ENCODE measurements at regions not wholly inside any gene's neighbourhood (a gene's known extent, or its start where the extent isn't known, plus 50 kb on each side); places are given as distances from the start of the nearest gene placed in this dataset.

DNA sequence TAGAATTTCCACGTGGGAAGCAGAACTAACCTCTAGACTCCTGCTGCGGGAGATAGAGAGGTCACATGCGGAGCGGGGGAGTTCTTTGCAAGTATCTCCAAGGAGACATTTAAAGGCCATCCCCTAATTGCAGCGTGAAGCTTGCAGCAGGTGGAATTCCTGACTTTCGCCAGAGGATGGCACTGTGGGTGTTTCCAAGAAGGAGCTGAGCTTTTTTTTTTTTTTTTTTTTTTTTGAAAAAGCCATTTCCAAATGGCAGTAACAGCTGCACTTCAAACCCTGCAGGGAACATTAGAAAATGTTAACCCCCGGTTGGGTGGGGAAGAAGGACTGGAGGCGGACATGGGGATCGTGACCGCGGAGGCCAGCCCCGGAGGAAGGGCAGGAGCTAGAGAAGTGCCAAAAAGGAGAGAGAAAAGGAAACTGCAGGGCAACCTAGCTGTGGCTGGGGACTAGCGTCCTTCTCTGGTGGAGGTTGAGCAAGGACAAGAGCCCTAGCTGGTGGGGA is 487.7 kb downstream of the TYW1 start:
- TF ChIP-seq, protein P1, sequence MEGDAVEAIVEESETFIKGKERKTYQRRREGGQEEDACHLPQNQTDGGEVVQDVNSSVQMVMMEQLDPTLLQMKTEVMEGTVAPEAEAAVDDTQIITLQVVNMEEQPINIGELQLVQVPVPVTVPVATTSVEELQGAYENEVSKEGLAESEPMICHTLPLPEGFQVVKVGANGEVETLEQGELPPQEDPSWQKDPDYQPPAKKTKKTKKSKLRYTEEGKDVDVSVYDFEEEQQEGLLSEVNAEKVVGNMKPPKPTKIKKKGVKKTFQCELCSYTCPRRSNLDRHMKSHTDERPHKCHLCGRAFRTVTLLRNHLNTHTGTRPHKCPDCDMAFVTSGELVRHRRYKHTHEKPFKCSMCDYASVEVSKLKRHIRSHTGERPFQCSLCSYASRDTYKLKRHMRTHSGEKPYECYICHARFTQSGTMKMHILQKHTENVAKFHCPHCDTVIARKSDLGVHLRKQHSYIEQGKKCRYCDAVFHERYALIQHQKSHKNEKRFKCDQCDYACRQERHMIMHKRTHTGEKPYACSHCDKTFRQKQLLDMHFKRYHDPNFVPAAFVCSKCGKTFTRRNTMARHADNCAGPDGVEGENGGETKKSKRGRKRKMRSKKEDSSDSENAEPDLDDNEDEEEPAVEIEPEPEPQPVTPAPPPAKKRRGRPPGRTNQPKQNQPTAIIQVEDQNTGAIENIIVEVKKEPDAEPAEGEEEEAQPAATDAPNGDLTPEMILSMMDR (conservative IDR thresholded peaks at IDR 0.05; ENCODE audit: low read depth, low read length), result peak; percentile 85
- TF ChIP-seq EZH2 (IDR thresholded peaks at IDR 0.05; ENCODE audit: borderline replicate concordance, low read depth, low read length, poor library complexity, severe bottlenecking), result no peak

All from A673 (cell line).